ENCODE measurements at regions not wholly inside any gene's neighbourhood (a gene's known extent, or its start where the extent isn't known, plus 50 kb on each side); places are given as distances from the start of the nearest gene placed in this dataset.

DNA sequence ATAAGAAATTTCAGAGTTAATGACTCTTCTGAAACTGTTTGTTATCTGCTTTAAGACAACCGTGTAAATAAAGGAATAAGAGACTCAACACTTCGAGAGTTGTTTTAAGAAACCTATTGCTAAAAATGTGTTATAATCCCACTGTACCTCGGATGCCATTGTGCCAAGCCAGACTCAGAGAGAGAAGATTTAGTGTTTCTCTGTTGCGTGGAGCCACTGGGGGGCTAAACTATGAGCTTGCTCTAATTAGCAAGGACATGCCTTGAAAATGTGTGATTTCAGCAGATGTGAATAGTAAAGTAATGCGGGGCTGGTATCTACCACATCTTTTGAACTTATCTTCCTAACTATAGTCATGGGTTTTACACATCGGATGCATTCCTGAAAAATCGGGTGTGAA is 56.2 kb upstream of the TARBP1 start (continued):
- TF ChIP-seq BCL11A (IDR thresholded peaks at IDR 0.05; ENCODE audit: low read depth in 2 of 2, low read length in 2 of 2), result no peak
- no peak for TF ChIP-seq HDAC2 (IDR thresholded peaks at IDR 0.05; ENCODE audit: borderline replicate concordance in 1 of 2, low read depth in 2 of 2, low read length in 2 of 2)
- no peak for TF ChIP-seq KDM4A (IDR thresholded peaks at IDR 0.05; ENCODE audit: low read depth, low read length, severe bottlenecking)
- no peak for TF ChIP-seq BRCA1 (IDR thresholded peaks at IDR 0.05; ENCODE audit: low read depth, low read length)
- TF ChIP-seq KDM1A (IDR thresholded peaks at IDR 0.05; ENCODE audit: borderline replicate concordance, low read length), result no peak
- TF ChIP-seq RBBP5 (IDR thresholded peaks at IDR 0.05; ENCODE audit: borderline replicate concordance, low read depth, low read length), result no peak
- TF ChIP-seq, protein P1, sequence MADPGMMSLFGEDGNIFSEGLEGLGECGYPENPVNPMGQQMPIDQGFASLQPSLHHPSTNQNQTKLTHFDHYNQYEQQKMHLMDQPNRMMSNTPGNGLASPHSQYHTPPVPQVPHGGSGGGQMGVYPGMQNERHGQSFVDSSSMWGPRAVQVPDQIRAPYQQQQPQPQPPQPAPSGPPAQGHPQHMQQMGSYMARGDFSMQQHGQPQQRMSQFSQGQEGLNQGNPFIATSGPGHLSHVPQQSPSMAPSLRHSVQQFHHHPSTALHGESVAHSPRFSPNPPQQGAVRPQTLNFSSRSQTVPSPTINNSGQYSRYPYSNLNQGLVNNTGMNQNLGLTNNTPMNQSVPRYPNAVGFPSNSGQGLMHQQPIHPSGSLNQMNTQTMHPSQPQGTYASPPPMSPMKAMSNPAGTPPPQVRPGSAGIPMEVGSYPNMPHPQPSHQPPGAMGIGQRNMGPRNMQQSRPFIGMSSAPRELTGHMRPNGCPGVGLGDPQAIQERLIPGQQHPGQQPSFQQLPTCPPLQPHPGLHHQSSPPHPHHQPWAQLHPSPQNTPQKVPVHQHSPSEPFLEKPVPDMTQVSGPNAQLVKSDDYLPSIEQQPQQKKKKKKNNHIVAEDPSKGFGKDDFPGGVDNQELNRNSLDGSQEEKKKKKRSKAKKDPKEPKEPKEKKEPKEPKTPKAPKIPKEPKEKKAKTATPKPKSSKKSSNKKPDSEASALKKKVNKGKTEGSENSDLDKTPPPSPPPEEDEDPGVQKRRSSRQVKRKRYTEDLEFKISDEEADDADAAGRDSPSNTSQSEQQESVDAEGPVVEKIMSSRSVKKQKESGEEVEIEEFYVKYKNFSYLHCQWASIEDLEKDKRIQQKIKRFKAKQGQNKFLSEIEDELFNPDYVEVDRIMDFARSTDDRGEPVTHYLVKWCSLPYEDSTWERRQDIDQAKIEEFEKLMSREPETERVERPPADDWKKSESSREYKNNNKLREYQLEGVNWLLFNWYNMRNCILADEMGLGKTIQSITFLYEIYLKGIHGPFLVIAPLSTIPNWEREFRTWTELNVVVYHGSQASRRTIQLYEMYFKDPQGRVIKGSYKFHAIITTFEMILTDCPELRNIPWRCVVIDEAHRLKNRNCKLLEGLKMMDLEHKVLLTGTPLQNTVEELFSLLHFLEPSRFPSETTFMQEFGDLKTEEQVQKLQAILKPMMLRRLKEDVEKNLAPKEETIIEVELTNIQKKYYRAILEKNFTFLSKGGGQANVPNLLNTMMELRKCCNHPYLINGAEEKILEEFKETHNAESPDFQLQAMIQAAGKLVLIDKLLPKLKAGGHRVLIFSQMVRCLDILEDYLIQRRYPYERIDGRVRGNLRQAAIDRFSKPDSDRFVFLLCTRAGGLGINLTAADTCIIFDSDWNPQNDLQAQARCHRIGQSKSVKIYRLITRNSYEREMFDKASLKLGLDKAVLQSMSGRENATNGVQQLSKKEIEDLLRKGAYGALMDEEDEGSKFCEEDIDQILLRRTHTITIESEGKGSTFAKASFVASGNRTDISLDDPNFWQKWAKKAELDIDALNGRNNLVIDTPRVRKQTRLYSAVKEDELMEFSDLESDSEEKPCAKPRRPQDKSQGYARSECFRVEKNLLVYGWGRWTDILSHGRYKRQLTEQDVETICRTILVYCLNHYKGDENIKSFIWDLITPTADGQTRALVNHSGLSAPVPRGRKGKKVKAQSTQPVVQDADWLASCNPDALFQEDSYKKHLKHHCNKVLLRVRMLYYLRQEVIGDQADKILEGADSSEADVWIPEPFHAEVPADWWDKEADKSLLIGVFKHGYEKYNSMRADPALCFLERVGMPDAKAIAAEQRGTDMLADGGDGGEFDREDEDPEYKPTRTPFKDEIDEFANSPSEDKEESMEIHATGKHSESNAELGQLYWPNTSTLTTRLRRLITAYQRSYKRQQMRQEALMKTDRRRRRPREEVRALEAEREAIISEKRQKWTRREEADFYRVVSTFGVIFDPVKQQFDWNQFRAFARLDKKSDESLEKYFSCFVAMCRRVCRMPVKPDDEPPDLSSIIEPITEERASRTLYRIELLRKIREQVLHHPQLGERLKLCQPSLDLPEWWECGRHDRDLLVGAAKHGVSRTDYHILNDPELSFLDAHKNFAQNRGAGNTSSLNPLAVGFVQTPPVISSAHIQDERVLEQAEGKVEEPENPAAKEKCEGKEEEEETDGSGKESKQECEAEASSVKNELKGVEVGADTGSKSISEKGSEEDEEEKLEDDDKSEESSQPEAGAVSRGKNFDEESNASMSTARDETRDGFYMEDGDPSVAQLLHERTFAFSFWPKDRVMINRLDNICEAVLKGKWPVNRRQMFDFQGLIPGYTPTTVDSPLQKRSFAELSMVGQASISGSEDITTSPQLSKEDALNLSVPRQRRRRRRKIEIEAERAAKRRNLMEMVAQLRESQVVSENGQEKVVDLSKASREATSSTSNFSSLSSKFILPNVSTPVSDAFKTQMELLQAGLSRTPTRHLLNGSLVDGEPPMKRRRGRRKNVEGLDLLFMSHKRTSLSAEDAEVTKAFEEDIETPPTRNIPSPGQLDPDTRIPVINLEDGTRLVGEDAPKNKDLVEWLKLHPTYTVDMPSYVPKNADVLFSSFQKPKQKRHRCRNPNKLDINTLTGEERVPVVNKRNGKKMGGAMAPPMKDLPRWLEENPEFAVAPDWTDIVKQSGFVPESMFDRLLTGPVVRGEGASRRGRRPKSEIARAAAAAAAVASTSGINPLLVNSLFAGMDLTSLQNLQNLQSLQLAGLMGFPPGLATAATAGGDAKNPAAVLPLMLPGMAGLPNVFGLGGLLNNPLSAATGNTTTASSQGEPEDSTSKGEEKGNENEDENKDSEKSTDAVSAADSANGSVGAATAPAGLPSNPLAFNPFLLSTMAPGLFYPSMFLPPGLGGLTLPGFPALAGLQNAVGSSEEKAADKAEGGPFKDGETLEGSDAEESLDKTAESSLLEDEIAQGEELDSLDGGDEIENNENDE (IDR thresholded peaks at IDR 0.05; ENCODE audit: insufficient replicate concordance, low read length), result no peak
- TF ChIP-seq, protein P2, sequence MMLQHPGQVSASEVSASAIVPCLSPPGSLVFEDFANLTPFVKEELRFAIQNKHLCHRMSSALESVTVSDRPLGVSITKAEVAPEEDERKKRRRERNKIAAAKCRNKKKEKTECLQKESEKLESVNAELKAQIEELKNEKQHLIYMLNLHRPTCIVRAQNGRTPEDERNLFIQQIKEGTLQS (IDR thresholded peaks at IDR 0.05; ENCODE audit: insufficient read depth, low read depth, low read length), result no peak

Measured in H1 (cell line).